ENCODE measurements at regions not wholly inside any gene's neighbourhood (a gene's known extent, or its start where the extent isn't known, plus 50 kb on each side); places are given as distances from the start of the nearest gene placed in this dataset.

DNA sequence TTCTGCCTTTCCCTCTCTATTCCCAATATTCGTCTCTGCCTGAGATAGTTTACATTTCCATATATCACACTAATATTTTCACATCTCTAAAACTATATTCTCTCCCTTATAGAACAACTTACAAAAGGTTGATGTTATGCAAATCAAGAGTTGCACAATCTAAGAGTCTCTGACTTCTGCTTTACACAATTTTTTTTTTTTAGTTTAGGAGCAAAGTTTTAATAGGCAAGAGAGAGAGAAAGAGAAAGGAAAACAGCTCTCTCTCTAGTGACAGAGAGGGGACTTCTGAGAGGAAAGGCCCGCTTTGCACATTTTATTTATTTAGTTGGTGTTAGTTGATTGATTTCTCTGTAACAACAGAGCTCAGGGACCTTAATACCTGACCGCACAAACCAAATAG is 380.2 kb downstream of the TXNL1 start:
- 85 to 100% methylated on average over 1 to 3 of the region's 3 CpGs for WGBS, 2 experiments (ENCODE audit: extremely low coverage in 1 of 2, insufficient coverage in 1 of 2, insufficient read length in 1 of 2, insufficient replicate concordance in 2 of 2, low coverage in 1 of 2, low lambda C conversion rate in 2 of 2, missing lambda C conversion rate in 1 of 2)
- H4K20me1 ChIP-seq (replicated peaks in 1 of 2; ENCODE audit: control insufficient read depth in 1 of 2, insufficient read depth in 2 of 2, low read length in 2 of 2), result no peaks in the 10 kb centered on the region
- no peak overlapping the region for H2AK5ac ChIP-seq (ENCODE audit: low read depth, low read length)
- no peak overlapping the region for H2BK20ac ChIP-seq (ENCODE audit: low read length)
- H3K9ac ChIP-seq (replicated peaks in 1 of 4; ENCODE audit: extremely low read depth in 1 of 4, low read depth in 3 of 4, low read length in 3 of 4), result no peak overlapping the region
- H3K18ac ChIP-seq (ENCODE audit: extremely low read depth, low read length), result no peak overlapping the region
- H2BK5ac ChIP-seq (ENCODE audit: low read depth, low read length), result no peak overlapping the region
- H3K4ac ChIP-seq (replicated peaks; ENCODE audit: insufficient read length, low read depth, low read length), result no peak overlapping the region
- ChIA-PET CTCF (ENCODE audit: partially characterized antibody) (interaction anchor here (0.9 kb wide), 1 partner anchor 9 kb away, joined by 7 read pairs; no protein-coding TSS in a partner anchor), POLR2A (ENCODE audit: partially characterized antibody) (no interaction called here)
- no peaks in the 10 kb centered on the region for H3K9me3 ChIP-seq (ENCODE audit: insufficient read depth in 2 of 2, low read depth in 1 of 2, low read length in 1 of 2)
- FAIRE-seq (no peak), DNase-seq (ENCODE audit: low read depth in 1 of 2, low spot score in 2 of 2) (no peak)
- H3K79me1 ChIP-seq (ENCODE audit: low read depth, low read length), result no peaks in the 10 kb centered on the region
- H4K8ac ChIP-seq (ENCODE audit: extremely low read depth, insufficient read depth, low read length), result no peak overlapping the region
- no peak overlapping the region for H3K14ac ChIP-seq (ENCODE audit: insufficient read length)
- no peak overlapping the region for H3K27ac ChIP-seq (ENCODE audit: low read depth, low read length)
- no peak overlapping the region for H3K23ac ChIP-seq (ENCODE audit: insufficient read length)
- H2AFZ ChIP-seq (ENCODE audit: low read length), result no peak overlapping the region
- no peaks in the 10 kb centered on the region for H3K23me2 ChIP-seq (ENCODE audit: low read depth, low read length)
- H3K56ac ChIP-seq (replicated peaks; ENCODE audit: insufficient read length, low read depth, low read length), result no peak overlapping the region
- no peak overlapping the region for H2BK15ac ChIP-seq (ENCODE audit: low read length)
- no peak overlapping the region for H4K91ac ChIP-seq (replicated peaks; ENCODE audit: insufficient read length, low read length)
- no peaks in the 10 kb centered on the region for H3K36me3 ChIP-seq (ENCODE audit: control insufficient read depth in 2 of 4, insufficient read depth in 4 of 4, low read length in 3 of 4)
- H4K5ac ChIP-seq (ENCODE audit: insufficient read length, low read depth, low read length), result no peak overlapping the region
- H3K4me3 ChIP-seq (ENCODE audit: extremely low read depth in 1 of 4, insufficient read depth in 2 of 4, low read depth in 3 of 4, low read length in 4 of 4), result no peak overlapping the region
- H3K4me2 ChIP-seq (ENCODE audit: insufficient read depth in 1 of 2, low read depth in 2 of 2, low read length in 2 of 2), result no peak overlapping the region
- H3K4me1 ChIP-seq (replicated peaks in 1 of 4; ENCODE audit: control insufficient read depth in 3 of 4, insufficient read depth in 4 of 4, low read length in 3 of 4), result no peaks in the 10 kb centered on the region
- no peak overlapping the region for H2BK120ac ChIP-seq (replicated peaks; ENCODE audit: low read depth, low read length)
- no peaks in the 10 kb centered on the region for H3K27me3 ChIP-seq (replicated peaks in 1 of 4; ENCODE audit: control insufficient read depth in 3 of 4, extremely low read depth in 1 of 4, insufficient read depth in 3 of 4, low read length in 3 of 4)
- no peak overlapping the region for H2BK12ac ChIP-seq (ENCODE audit: low read depth, low read length)
- no peaks in the 10 kb centered on the region for H3K79me2 ChIP-seq (ENCODE audit: control insufficient read depth in 1 of 2, insufficient read depth in 2 of 2, low read length in 2 of 2)
- no peak for TF ChIP-seq TBP (IDR thresholded peaks at IDR 0.05; ENCODE audit: low read depth, low read length)
- TF ChIP-seq BACH1 (IDR thresholded peaks at IDR 0.05; ENCODE audit: low read length), result no peak
- no peak for TF ChIP-seq MAX (IDR thresholded peaks at IDR 0.05)
- TF ChIP-seq PHF8 (conservative IDR thresholded peaks at IDR 0.05; ENCODE audit: low read depth, low read length), result no peak
- no peak for TF ChIP-seq SIX5 (IDR thresholded peaks at IDR 0.05; ENCODE audit: low read depth, low read length)
- no peak for TF ChIP-seq RNF2 (IDR thresholded peaks at IDR 0.05; ENCODE audit: borderline replicate concordance, low read depth, low read length, missing control alignments, poor library complexity, severe bottlenecking)
- TF ChIP-seq ATF2 (IDR thresholded peaks at IDR 0.05; ENCODE audit: low read length), result no peak
- no peak for TF ChIP-seq MAFK (IDR thresholded peaks at IDR 0.05; ENCODE audit: low read depth, low read length)
- no peak for TF ChIP-seq RFX5 (IDR thresholded peaks at IDR 0.05; ENCODE audit: borderline replicate concordance, low read depth, low read length)
- no peak for TF ChIP-seq EP300 (IDR thresholded peaks at IDR 0.05; ENCODE audit: borderline replicate concordance in 1 of 2, low read depth in 2 of 2, low read length in 2 of 2)
- no peak for TF ChIP-seq BRCA1 (IDR thresholded peaks at IDR 0.05; ENCODE audit: low read depth, low read length)
- no peak for TF ChIP-seq ZNF274 (IDR thresholded peaks at IDR 0.05; ENCODE audit: borderline replicate concordance, extremely low read depth, low read length)
- TF ChIP-seq SP4 (IDR thresholded peaks at IDR 0.05; ENCODE audit: low read length), result no peak

Measured in H1 (cell line).